Mucosa of descending colon (tissue), 3 donors: ENCODE measurements at regions not wholly inside any gene's neighbourhood (a gene's known extent, or its start where the extent isn't known, plus 50 kb on each side); places are given as distances from the start of the nearest gene placed in this dataset.

Experiments used
- ATAC-seq: fragments of 200-7000 bp; cut with Tn5 transposase; one replicate; pipeline ENCODE4 v1.9.1; 2020; ENCODE audit warnings: mild to moderate bottlenecking, moderate library complexity
- DNase-seq, 3 donors: peaks; one replicate each; pipeline ENCODE4 v3.0.0-alpha.2; 2020
- H3K36me3 ChIP-seq: fragments of 200-600 bp; one replicate; pipeline ENCODE4 v1.8.0; 2021; ENCODE audit warnings: low read depth, mild to moderate bottlenecking
- H3K4me1 ChIP-seq: fragments of 200-600 bp; one replicate; pipeline ENCODE4 v1.8.0; 2021; ENCODE audit warnings: low read depth, mild to moderate bottlenecking
- H3K4me3 ChIP-seq: fragments of 200-600 bp; one replicate; pipeline ENCODE4 v1.8.0; 2021; ENCODE audit warnings: mild to moderate bottlenecking
- H3K9me3 ChIP-seq: fragments of 200-600 bp; one replicate; pipeline ENCODE4 v1.8.0; 2021; ENCODE audit warnings: mild to moderate bottlenecking
- CTCF ChIP-seq: fragments of 200-600 bp; IDR thresholded peaks from one replicate; pipeline ENCODE4 v1.8.0; 2022; ENCODE audit warnings: antibody characterized with exemption, mild to moderate bottlenecking
- intact Hi-C, 2 donors: fragments of 100-400 bp; cut with DNase I in 1 of 2; cut with micrococcal nuclease in 1 of 2; formaldehyde crosslinking; loops; one replicate each; pipeline versions ENCODE4 v1.11.0 to v1.11.1; 2022; cut with DNase I, micrococcal nuclease
- donor health status: DM: no; HTN: no; CAD: no; lungs with moderate emphysema.
- donor health status: DM: no; HTN: no; CAD: no.
- donor health status: DM: no; HTN: yes; CAD: no.

GRCh38 chr6:74768120-74768519, 437.7 kb downstream of the COL12A1 start:
- Histone ChIP-seq H3K36me3 (no peaks in the 10 kb centered on the region), H3K9me3 (no peaks in the 10 kb centered on the region), H3K4me1 (no peaks in the 10 kb centered on the region), H3K4me3 (no peak overlapping the region)
- ATAC-seq (no peak), DNase-seq (no peak)
- no peak for TF ChIP-seq CTCF
- intact Hi-C loops, result no loop called here

- ATAC-seq, result no peak
- intact Hi-C loops, result no loop called here
Observed at GRCh38 chr6:74765486-74765885, 440.4 kb downstream of the COL12A1 start.

GRCh38 chr6:74764486-74764885, 441.4 kb downstream of the COL12A1 start:
- H3K9me3 ChIP-seq, result no peaks in the 10 kb centered on the region
- ATAC-seq (no peak), DNase-seq (no peak)
- no peak for TF ChIP-seq CTCF
- no peaks in the 10 kb centered on the region for H3K4me1 ChIP-seq
- no peak overlapping the region for H3K4me3 ChIP-seq
- intact Hi-C loops, result no loop called here
- H3K36me3 ChIP-seq, result no peaks in the 10 kb centered on the region

More at GRCh38 chr6:74765486-74765885, 440.4 kb downstream of the COL12A1 start:
- Histone ChIP-seq H3K9me3 (no peaks in the 10 kb centered on the region), H3K4me3 (no peak overlapping the region), H3K4me1 (no peaks in the 10 kb centered on the region), H3K36me3 (no peaks in the 10 kb centered on the region)
- DNase-seq, result no peak
- TF ChIP-seq CTCF, result no peak

GRCh38 chr6:74762841-74763240, 443.0 kb downstream of the COL12A1 start:
- no peaks in the 10 kb centered on the region for H3K36me3 ChIP-seq
- DNase-seq (no peak), ATAC-seq (no peak)
- TF ChIP-seq CTCF, result no peak
- no peak overlapping the region for H3K4me3 ChIP-seq
- intact Hi-C loops, result no loop called here
- H3K9me3 ChIP-seq, result no peaks in the 10 kb centered on the region
- no peaks in the 10 kb centered on the region for H3K4me1 ChIP-seq

- H3K4me1 ChIP-seq, result no peaks in the 10 kb centered on the region
- no peak for ATAC-seq
- intact Hi-C loops, result no loop called here
- TF ChIP-seq CTCF, result no peak
- no peak overlapping the region for H3K4me3 ChIP-seq
- DNase-seq, result no peak
- H3K9me3 ChIP-seq, result no peaks in the 10 kb centered on the region
- no peaks in the 10 kb centered on the region for H3K36me3 ChIP-seq
Observed at GRCh38 chr6:74757813-74758212, 448.0 kb downstream of the COL12A1 start.

- H3K36me3 ChIP-seq, result no peaks in the 10 kb centered on the region
- no peak for DNase-seq
- H3K4me3 ChIP-seq, result no peak overlapping the region
- no peak for TF ChIP-seq CTCF
- no peaks in the 10 kb centered on the region for H3K4me1 ChIP-seq
- no peak for ATAC-seq
- intact Hi-C loops, result no loop called here
- no peaks in the 10 kb centered on the region for H3K9me3 ChIP-seq
Observed at GRCh38 chr6:74756923-74757322, 448.9 kb downstream of the COL12A1 start.
